GM12878 (cell line): ENCODE measurements at regions not wholly inside any gene's neighbourhood (a gene's known extent, or its start where the extent isn't known, plus 50 kb on each side); places are given as distances from the start of the nearest gene placed in this dataset.

Source experiments
- ATAC-seq: fragments of 200-7000 bp; cut with Tn5 transposase; 3 replicates; pipeline ENCODE4 v1.9.1; 2020; ENCODE audit warnings: mild to moderate bottlenecking, moderate library complexity
- BruUV-seq: library from RNA; stranded (reverse); fragments of 400-500 nt; replicated peaks from 2 replicates; lab custom pipeline; 2021; lab: Mats Ljungman, UMichigan
- CTCF ChIA-PET: fragments of 300-600 bp; sonication (Branson Sonifier 250); formaldehyde crosslinking; extraction: SDS; loops from one replicate; lab custom pipeline; 2021; ENCODE audit warnings: inconsistent platforms; lab: Yijun Ruan, JAX
- POLR2A ChIA-PET: fragments of 350-600 bp; formaldehyde crosslinking; extraction: SDS; loops from one replicate; lab custom pipeline; 2021; ENCODE audit warnings: inconsistent platforms; lab: Charles Lee
- RAD21 ChIA-PET: fragments of 300-600 bp; sonication (Branson Sonifier 250); formaldehyde crosslinking; loops from one replicate; lab custom pipeline; 2023; ENCODE audit warnings: antibody characterized with exemption; ENCODE audit not compliant: unreplicated experiment; lab: Charles Lee
- SMC1A ChIA-PET: fragments of 300-600 bp; sonication (Branson Sonifier 250); formaldehyde crosslinking; loops from one replicate; lab custom pipeline; 2023; ENCODE audit not compliant: unreplicated experiment, uncharacterized antibody; lab: Charles Lee
- DNase-seq: peaks from one replicate; pipeline ENCODE4 v3.0.0-alpha.2; 2011; ENCODE audit warnings: low read depth, low spot score
- FAIRE-seq: peaks from 3 replicates; lab custom pipeline; 2011; peaks lifted over from hg19 to GRCh38; lab: Jason Lieb, UNC
- H2AFZ ChIP-seq: 2 replicates; pipeline ENCODE4 v1.6.0; 2011; ENCODE audit warnings: low read depth, low read length, control low read depth; ENCODE audit not compliant: control insufficient read depth
- H3K27ac ChIP-seq: 2 replicates; pipeline ENCODE4 v1.5.1; 2011; ENCODE audit warnings: control low read depth; ENCODE audit not compliant: control insufficient read depth, insufficient read depth
- H3K27me3 ChIP-seq, 2 experiments: replicated peaks in 1 of 2; 2 replicates each; pipeline versions ENCODE4 v1.6.0 to v1.6.1; 2011; ENCODE audit warnings: low read length in 1 of 2; ENCODE audit not compliant: control insufficient read depth in 2 of 2, insufficient read depth in 2 of 2
- H3K36me3 ChIP-seq, 2 experiments: 2 replicates each; pipeline ENCODE4 v1.5.1; 2011; ENCODE audit warnings: low read length in 1 of 2; ENCODE audit not compliant: control insufficient read depth in 2 of 2, insufficient read depth in 2 of 2
- H3K4me1 ChIP-seq: 2 replicates; pipeline ENCODE4 v1.6.1; 2011; ENCODE audit warnings: mild to moderate bottlenecking, low read length, moderate library complexity, mixed read lengths; ENCODE audit not compliant: control insufficient read depth, insufficient read depth
- H3K4me2 ChIP-seq: 2 replicates; pipeline ENCODE4 v1.6.0; 2011; ENCODE audit warnings: control low read depth; ENCODE audit not compliant: control insufficient read depth, insufficient read depth
- H3K4me3 ChIP-seq: fragments of 200-600 bp; sonication (generic); 2 replicates; pipeline ENCODE4 v1.5.1; 2016
- H3K79me2 ChIP-seq: 2 replicates; pipeline ENCODE4 v1.6.0; 2011; ENCODE audit warnings: low read length; ENCODE audit not compliant: control insufficient read depth, insufficient read depth
- H3K9ac ChIP-seq: 2 replicates; pipeline ENCODE4 v1.8.0; 2011; ENCODE audit warnings: low read length, control low read depth, mixed read lengths; ENCODE audit not compliant: control insufficient read depth, insufficient read depth
- H3K9me3 ChIP-seq: replicated peaks from 3 replicates; pipeline ENCODE4 v1.5.1; 2011; ENCODE audit warnings: mild to moderate bottlenecking, low read length; ENCODE audit not compliant: control insufficient read depth, insufficient read depth
- H4K20me1 ChIP-seq: 2 replicates; pipeline ENCODE4 v1.6.0; 2011; ENCODE audit not compliant: control insufficient read depth, insufficient read depth
- CREB1 ChIP-seq: IDR thresholded peaks from 2 replicates; pipeline ENCODE4 v1.6.1; 2012; ENCODE audit warnings: low read depth, mild to moderate bottlenecking, inconsistent platforms
- MYB ChIP-seq: fragments of 150-350 bp; IDR thresholded peaks from 2 replicates; pipeline ENCODE4 v1.6.1; 2014; ENCODE audit warnings: mild to moderate bottlenecking, low read depth, low read length, borderline replicate concordance
- NRF1 ChIP-seq: conservative IDR thresholded peaks from 2 replicates; pipeline ENCODE4 v1.6.1; 2011; ENCODE audit warnings: mild to moderate bottlenecking, low read depth, low read length, improper control_type of control experiment
- PAX8 ChIP-seq: fragments of 450-650 bp; IDR thresholded peaks from 2 replicates; pipeline ENCODE4 v1.6.1; 2017; ENCODE audit warnings: mild to moderate bottlenecking, moderate library complexity
- TCF3 ChIP-seq: IDR thresholded peaks from 2 replicates; pipeline ENCODE4 v1.6.1; 2012; ENCODE audit warnings: low read depth, mild to moderate bottlenecking, low read length, borderline replicate concordance; ENCODE audit not compliant: insufficient read depth
- WGBS: methylation state at CpG from one replicate; pipeline ENCODE4 v1.1.6; 2016; ENCODE audit warnings: low lambda C conversion rate; ENCODE audit not compliant: insufficient replicate concordance, insufficient coverage; ENCODE audit errors: missing lambda C conversion rate; 5-methylcytosine and 5-hydroxymethylcytosine counted together
- in situ Hi-C: fragments of 300-500 bp; cut with MboI; formaldehyde crosslinking; loops from 9 replicates; pipeline ENCODE4 v1.14.3; 2018; ENCODE audit warnings: mixed read lengths
- intact Hi-C: fragments of 100-400 bp; cut with micrococcal nuclease; formaldehyde crosslinking; loops from one replicate; pipeline ENCODE4 v1.14.2; 2022; ENCODE audit not compliant: unreplicated experiment
- TF ChIP-seq, protein P1 (sequence below): fragments of 450-650 bp; IDR thresholded peaks from 2 replicates; pipeline ENCODE4 v1.6.1; 2017; ENCODE audit warnings: mild to moderate bottlenecking, moderate library complexity
- TF ChIP-seq, protein P2 (sequence below): IDR thresholded peaks from 2 replicates; pipeline ENCODE4 v1.6.1; 2011; ENCODE audit warnings: borderline replicate concordance, low read depth, mild to moderate bottlenecking, moderate library complexity, mixed read lengths, low read length; ENCODE audit not compliant: insufficient read depth; ENCODE audit errors: extremely low read length

DNA sequence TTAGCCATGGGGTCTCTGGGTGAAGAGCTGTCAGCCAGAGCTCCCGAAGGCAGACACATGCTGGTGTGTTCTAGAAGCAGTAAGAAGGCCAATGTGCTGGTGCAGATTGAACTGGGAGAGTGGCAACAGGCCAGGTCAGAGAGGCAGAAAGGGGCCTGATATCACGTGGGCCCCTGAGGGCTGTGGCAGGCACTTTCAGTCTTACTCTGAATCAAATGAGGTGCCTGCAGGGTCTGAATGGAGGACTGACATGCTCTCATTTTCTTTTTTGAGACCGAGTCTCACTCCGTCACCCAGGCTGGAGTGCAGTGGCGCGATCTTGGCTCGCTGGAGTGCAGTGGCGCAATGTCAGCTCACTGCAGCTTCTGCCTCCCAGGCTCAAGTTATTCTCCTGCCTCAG is 293.8 kb downstream of the ABCC12 start:
- H3K4me2 ChIP-seq: no peak overlapping the region
- TF ChIP-seq NRF1 (no peak), MYB (no peak), TCF3 (no peak), CREB1 (no peak), PAX8 (no peak)
- TF ChIP-seq, protein P1, sequence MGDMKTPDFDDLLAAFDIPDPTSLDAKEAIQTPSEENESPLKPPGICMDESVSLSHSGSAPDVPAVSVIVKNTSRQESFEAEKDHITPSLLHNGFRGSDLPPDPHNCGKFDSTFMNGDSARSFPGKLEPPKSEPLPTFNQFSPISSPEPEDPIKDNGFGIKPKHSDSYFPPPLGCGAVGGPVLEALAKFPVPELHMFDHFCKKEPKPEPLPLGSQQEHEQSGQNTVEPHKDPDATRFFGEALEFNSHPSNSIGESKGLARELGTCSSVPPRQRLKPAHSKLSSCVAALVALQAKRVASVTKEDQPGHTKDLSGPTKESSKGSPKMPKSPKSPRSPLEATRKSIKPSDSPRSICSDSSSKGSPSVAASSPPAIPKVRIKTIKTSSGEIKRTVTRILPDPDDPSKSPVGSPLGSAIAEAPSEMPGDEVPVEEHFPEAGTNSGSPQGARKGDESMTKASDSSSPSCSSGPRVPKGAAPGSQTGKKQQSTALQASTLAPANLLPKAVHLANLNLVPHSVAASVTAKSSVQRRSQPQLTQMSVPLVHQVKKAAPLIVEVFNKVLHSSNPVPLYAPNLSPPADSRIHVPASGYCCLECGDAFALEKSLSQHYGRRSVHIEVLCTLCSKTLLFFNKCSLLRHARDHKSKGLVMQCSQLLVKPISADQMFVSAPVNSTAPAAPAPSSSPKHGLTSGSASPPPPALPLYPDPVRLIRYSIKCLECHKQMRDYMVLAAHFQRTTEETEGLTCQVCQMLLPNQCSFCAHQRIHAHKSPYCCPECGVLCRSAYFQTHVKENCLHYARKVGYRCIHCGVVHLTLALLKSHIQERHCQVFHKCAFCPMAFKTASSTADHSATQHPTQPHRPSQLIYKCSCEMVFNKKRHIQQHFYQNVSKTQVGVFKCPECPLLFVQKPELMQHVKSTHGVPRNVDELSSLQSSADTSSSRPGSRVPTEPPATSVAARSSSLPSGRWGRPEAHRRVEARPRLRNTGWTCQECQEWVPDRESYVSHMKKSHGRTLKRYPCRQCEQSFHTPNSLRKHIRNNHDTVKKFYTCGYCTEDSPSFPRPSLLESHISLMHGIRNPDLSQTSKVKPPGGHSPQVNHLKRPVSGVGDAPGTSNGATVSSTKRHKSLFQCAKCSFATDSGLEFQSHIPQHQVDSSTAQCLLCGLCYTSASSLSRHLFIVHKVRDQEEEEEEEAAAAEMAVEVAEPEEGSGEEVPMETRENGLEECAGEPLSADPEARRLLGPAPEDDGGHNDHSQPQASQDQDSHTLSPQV: no peak
- TF ChIP-seq, protein P2, sequence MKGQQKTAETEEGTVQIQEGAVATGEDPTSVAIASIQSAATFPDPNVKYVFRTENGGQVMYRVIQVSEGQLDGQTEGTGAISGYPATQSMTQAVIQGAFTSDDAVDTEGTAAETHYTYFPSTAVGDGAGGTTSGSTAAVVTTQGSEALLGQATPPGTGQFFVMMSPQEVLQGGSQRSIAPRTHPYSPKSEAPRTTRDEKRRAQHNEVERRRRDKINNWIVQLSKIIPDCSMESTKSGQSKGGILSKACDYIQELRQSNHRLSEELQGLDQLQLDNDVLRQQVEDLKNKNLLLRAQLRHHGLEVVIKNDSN: peak; percentile 49
- POLR2A ChIA-PET: no interaction called here
- no peak overlapping the region for H3K27ac ChIP-seq
- 24% methylated on average over 8 of the region's 8 CpGs for WGBS
- no peaks in the 10 kb centered on the region for H3K36me3 ChIP-seq
- CTCF ChIA-PET: no interaction called here
- no peaks in the 10 kb centered on the region for H3K9me3 ChIP-seq
- no peaks in the 10 kb centered on the region for H4K20me1 ChIP-seq
- H3K4me1 ChIP-seq: no peaks in the 10 kb centered on the region
- RAD21 ChIA-PET: no interaction called here
- H3K79me2 ChIP-seq: no peaks in the 10 kb centered on the region
- DNase-seq (no peak), FAIRE-seq (peak; percentile 31), ATAC-seq (peak; percentile 64)
- no peaks in the 10 kb centered on the region; a peak in 2 of 4 replicates for H3K27me3 ChIP-seq
- H3K9ac ChIP-seq: no peak overlapping the region
- intact Hi-C loops: no loop called here
- SMC1A ChIA-PET: no interaction called here
- no TSS peak for BruUV-seq
- H2AFZ ChIP-seq: no peak overlapping the region
- in situ Hi-C loops: no loop called here
- no peak overlapping the region for H3K4me3 ChIP-seq
